NT2/D1 (cell line): ENCODE measurements at regions not wholly inside any gene's neighbourhood (a gene's known extent, or its start where the extent isn't known, plus 50 kb on each side); places are given as distances from the start of the nearest gene placed in this dataset.

Experiments used
- DNase-seq: peaks from one replicate; pipeline ENCODE4 v3.0.0-alpha.2; 2011; ENCODE audit warnings: low read depth, low spot score
- H3K27me3 ChIP-seq: 2 replicates; pipeline ENCODE4 v1.6.0; 2011; ENCODE audit warnings: mild to moderate bottlenecking; ENCODE audit not compliant: insufficient read length, insufficient read depth
- H3K36me3 ChIP-seq: 2 replicates; pipeline ENCODE4 v1.6.1; 2011; ENCODE audit warnings: mild to moderate bottlenecking, low read length, mixed read lengths; ENCODE audit not compliant: insufficient read depth, insufficient read length
- H3K4me1 ChIP-seq: 2 replicates; pipeline ENCODE4 v1.5.1; 2011; ENCODE audit not compliant: insufficient read depth, insufficient read length
- H3K4me3 ChIP-seq: 2 replicates; pipeline ENCODE4 v1.5.1; 2011; ENCODE audit warnings: low read depth; ENCODE audit not compliant: insufficient read length
- H3K9ac ChIP-seq: 2 replicates; pipeline ENCODE4 v1.6.0; 2011; ENCODE audit warnings: low read depth; ENCODE audit not compliant: insufficient read length
- H3K9me3 ChIP-seq: 2 replicates; pipeline ENCODE4 v1.5.1; 2011; ENCODE audit warnings: mild to moderate bottlenecking, low read length; ENCODE audit not compliant: insufficient read depth
- SUZ12 ChIP-seq: IDR thresholded peaks from 2 replicates; pipeline ENCODE4 v1.6.1; 2011; ENCODE audit not compliant: insufficient read length, insufficient read depth; ENCODE audit errors: extremely low read depth
- YY1 ChIP-seq: IDR thresholded peaks from 2 replicates; pipeline ENCODE4 v1.6.1; 2011; ENCODE audit not compliant: insufficient read length, insufficient read depth
- ZNF274 ChIP-seq: IDR thresholded peaks from 2 replicates; pipeline ENCODE4 v1.6.1; 2011; ENCODE audit warnings: mild to moderate bottlenecking, low read depth, low read length

DNA sequence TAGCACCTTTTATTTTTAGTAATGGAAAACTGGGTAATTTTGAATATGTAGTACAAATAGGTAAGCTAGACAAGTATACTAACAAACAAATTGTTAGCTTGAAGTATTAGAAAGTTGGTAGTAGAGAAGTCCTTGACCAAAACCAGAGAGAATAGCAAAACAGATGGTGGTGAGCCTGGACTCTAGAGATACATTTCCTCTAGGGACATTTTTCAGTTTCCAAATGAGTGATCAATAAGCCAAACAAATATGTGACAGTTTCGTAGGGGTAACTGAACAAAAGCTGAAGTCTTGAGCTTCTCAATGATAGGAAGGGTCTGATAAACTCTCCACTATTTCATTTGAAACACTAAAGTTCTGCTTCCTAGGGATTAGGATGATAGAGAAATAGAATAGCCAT lies 692.0 kb upstream of the FAM98A start:
- H3K4me3 ChIP-seq = no peak overlapping the region
- TF ChIP-seq SUZ12 (no peak), YY1 (no peak), ZNF274 (no peak)
- no peak for DNase-seq
- no peaks in the 10 kb centered on the region for H3K9me3 ChIP-seq
- H3K4me1 ChIP-seq = no peaks in the 10 kb centered on the region
- H3K36me3 ChIP-seq = no peaks in the 10 kb centered on the region
- H3K27me3 ChIP-seq = no peaks in the 10 kb centered on the region
- no peak overlapping the region for H3K9ac ChIP-seq

- H3K36me3 ChIP-seq = no peaks in the 10 kb centered on the region
- H3K4me1 ChIP-seq = no peaks in the 10 kb centered on the region
- H3K27me3 ChIP-seq = no peaks in the 10 kb centered on the region
- no peak for DNase-seq
- H3K9me3 ChIP-seq = no peaks in the 10 kb centered on the region
- no peak overlapping the region for H3K9ac ChIP-seq
- no peak overlapping the region for H3K4me3 ChIP-seq
- TF ChIP-seq YY1 = no peak
- no peak for TF ChIP-seq SUZ12
- no peak for TF ChIP-seq ZNF274
Observed at GRCh38 chr2:34288016-34288415, 688.9 kb upstream of the FAM98A start.

GRCh38 chr2:34280606-34281005 lies 681.5 kb upstream of the FAM98A start:
- Histone ChIP-seq H3K4me3 (no peak overlapping the region), H3K9ac (no peak overlapping the region), H3K4me1 (no peaks in the 10 kb centered on the region), H3K9me3 (no peaks in the 10 kb centered on the region; the same call in 1 of the 2 replicates), H3K36me3 (no peaks in the 10 kb centered on the region), H3K27me3 (no peaks in the 10 kb centered on the region)
- DNase-seq = no peak
- TF ChIP-seq YY1 (no peak), SUZ12 (no peak)

DNA sequence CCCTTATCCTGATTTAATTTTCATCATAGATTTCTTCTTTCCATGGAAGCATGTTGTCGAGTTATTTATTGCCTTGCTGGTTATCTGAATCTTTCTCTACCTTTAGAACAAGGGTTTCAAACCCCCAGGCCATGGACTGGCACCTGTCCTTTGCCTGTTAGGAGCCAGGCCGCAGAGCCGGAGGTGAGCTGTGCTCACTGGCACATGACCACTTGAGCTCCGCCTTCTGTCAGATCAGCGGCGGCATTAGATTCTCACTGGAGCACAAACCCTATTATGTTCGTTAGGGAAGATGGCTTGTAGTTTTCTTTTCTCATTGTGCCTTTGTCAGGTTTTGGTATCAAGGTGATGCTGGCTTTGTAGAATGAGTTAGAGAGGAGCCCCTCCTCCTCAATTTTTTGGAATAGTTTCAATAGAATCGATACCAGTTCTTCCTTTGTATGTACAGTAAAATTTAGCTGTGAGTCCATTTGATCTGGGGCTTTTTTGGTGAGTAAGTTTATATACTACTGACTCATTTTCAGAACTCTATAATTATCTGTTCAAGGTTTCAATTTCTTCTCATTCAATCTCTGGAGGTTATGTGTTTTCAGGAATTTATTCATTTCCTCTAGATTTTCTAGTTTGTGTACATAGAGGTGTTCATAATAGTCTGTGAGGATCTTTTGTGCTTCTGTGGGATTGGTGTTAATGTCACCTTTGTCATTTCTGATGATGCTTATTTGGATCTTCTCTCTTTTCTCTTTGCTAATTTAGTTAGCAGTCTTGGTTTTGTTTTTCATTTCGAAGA lies 668.0 kb upstream of the FAM98A start:
- no peaks in the 10 kb centered on the region for H3K4me1 ChIP-seq
- no peaks in the 10 kb centered on the region for H3K27me3 ChIP-seq
- no peak overlapping the region for H3K4me3 ChIP-seq
- TF ChIP-seq ZNF274 (no peak), SUZ12 (no peak), YY1 (no peak)
- no peak for DNase-seq
- H3K9me3 ChIP-seq = no peaks in the 10 kb centered on the region
- H3K36me3 ChIP-seq = no peaks in the 10 kb centered on the region
- no peak overlapping the region for H3K9ac ChIP-seq

DNA sequence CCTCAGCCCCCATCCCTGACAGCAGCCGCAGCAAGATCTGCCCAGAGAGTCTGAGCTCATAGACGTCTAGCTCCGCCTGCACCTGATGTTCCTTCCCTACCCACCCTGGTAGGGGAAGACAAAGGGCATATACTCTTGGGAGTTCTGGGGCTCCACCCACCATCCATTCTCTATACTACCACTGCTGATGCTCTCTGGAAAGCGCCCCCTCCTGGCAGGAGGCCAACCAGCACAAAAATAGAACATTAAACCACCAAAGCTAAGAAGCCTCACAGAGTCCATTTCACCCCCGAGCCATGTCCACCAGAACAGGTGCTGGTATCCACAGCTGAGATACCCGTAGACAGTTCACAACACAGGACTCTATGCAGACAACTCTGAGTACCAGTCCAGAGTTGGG lies 662.6 kb upstream of the FAM98A start:
- no peaks in the 10 kb centered on the region; the same call in 1 of the 2 replicates for H3K9me3 ChIP-seq
- no peak overlapping the region for H3K4me3 ChIP-seq
- no peak overlapping the region for H3K9ac ChIP-seq
- H3K27me3 ChIP-seq = no peaks in the 10 kb centered on the region
- H3K4me1 ChIP-seq = no peaks in the 10 kb centered on the region
- no peak for DNase-seq
- H3K36me3 ChIP-seq = no peaks in the 10 kb centered on the region
- TF ChIP-seq ZNF274 (no peak), YY1 (no peak), SUZ12 (no peak)

- H3K4me3 ChIP-seq = no peak overlapping the region
- no peaks in the 10 kb centered on the region for H3K4me1 ChIP-seq
- TF ChIP-seq YY1 = no peak
- H3K9ac ChIP-seq = no peak overlapping the region
- no peak for DNase-seq
- no peaks in the 10 kb centered on the region for H3K9me3 ChIP-seq
- no peaks in the 10 kb centered on the region for H3K36me3 ChIP-seq
- H3K27me3 ChIP-seq = no peaks in the 10 kb centered on the region
Observed at GRCh38 chr2:34254272-34254878, 655.3 kb upstream of the FAM98A start.

DNA sequence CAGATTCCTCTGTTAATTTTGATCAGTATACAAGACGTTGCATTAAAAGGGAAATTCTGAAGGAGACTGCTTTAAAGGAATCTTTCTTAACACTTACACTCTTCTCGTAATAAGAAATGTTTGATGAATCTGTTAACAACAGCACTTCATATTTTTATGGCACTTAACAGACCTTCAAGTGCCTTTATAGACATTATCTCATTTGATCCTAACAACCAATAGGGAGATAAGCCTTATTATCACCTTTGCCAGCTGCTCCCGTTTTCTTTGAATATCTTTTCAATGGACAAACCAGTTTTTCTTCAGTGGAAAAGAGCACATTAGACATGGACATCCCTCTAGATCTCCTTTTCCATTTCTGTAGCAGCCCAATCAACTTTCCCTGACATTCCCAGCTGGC lies 653.0 kb upstream of the FAM98A start:
- TF ChIP-seq ZNF274 (no peak), YY1 (no peak), SUZ12 (no peak)
- no peak for DNase-seq
- Histone ChIP-seq H3K27me3 (no peaks in the 10 kb centered on the region), H3K4me3 (no peak overlapping the region), H3K4me1 (no peaks in the 10 kb centered on the region), H3K36me3 (no peaks in the 10 kb centered on the region), H3K9ac (no peak overlapping the region), H3K9me3 (no peaks in the 10 kb centered on the region)
